Head of caudate nucleus (tissue), 42 donors: ENCODE measurements at regions not wholly inside any gene's neighbourhood (a gene's known extent, or its start where the extent isn't known, plus 50 kb on each side); places are given as distances from the start of the nearest gene placed in this dataset.

ENCODE experiments used
- DNase-seq, 42 donors: peaks; one replicate each; pipeline versions ENCODE4 v3.0.0 to v3.0.0-alpha.2; 2020 to 2021; ENCODE audit warnings: mixed read lengths in 7 of 42
- intact Hi-C: fragments of 100-400 bp; cut with DNase I; formaldehyde crosslinking; loops from one replicate; pipeline ENCODE4 v1.15.0; 2022

DNA sequence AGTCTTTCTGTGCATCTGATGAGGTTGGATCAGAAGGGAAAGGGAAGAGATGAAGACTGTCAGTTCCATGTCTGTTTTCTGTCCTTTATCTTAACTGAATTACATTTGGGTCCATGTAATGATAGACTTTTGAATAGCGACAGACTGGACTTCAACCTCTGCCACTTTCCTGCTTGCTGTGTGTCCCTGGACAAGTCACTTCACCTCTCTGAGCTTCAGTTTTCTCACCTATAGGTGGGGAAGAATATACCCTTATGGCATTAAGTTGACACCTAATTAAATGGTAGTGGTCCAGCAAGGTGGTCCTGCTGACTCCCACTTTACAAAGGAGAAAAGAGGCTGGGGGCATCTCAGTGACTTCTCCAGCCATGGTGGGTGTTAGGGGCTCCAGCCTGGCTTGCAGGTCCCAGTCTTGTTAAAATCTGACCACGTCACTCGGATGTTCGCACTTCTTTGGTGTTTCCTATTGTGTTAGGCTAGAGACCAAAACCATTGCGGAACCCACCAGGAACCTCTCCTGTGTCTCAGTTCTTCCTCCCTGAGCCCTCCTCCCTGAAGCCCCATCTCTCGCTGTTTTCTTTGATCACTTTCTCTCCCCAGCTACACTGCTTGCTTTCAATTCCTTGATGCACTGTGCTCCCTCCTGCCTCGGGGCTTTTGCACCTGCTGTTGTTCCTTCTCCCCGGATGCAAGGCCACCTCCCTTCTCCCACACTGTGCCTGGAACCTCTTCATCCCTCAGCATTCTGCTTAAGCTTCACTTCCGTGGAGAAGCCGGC is 256.5 kb downstream of the NSG2 start:
- intact Hi-C loops, result no loop called here
- DNase-seq, result peak in 1 of 42 donors; percentile 20

DNA sequence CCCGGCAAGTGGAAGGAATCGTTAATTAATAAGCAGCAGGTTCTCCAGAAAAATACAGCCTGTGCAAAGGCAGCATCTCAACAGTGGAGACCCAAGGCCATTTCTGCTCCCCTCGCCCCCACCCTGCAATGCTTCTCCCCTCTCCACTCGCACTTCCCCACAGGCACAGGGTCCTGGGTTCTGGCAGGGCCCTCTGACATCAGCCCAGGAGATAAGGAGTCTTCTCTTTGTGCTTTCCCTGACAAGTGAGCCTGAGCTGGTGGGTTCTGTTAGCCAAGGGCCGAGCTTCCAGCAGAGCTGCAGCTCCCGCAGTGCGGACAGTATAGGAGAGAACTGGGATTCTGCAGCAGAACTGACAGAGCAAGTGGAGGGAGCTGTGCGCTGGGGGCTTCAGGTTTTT is 257.5 kb downstream of the NSG2 start:
- DNase-seq, result peak in 2 of 42 donors; percentile 9 to 35
- intact Hi-C loops, result no loop called here

DNA sequence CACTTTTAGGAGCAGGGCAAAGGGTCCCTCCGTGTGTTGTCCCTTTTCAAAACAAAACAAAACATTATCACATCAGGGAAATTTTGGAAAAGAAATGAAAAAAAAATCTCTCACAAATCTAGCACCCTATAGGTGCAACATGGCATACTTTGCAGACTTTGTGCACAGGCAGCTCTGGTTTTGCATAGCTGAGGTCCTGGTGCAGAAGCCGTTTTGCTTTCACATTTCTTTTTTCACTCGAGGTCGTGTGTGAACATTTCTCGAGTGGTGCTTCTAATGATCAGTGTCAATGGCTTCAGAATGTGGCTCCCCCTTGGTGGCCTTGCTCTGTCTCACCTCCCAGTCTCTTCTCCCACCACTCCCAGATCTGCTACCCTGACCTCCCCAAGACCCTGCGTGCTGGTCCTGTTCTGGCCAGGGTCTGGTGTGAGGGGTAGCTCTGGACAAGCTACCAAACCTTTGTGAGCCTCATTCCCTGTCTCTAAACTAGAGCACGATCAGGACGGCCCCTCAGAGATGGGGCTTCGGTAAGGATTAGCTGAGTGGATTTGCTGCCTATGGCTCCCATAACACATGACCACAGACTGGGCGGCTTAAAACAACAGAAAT is 258.0 kb downstream of the NSG2 start:
- peak in 2 of 42 donors; percentile 27 to 33 for DNase-seq
- intact Hi-C loops, result no loop called here

DNA sequence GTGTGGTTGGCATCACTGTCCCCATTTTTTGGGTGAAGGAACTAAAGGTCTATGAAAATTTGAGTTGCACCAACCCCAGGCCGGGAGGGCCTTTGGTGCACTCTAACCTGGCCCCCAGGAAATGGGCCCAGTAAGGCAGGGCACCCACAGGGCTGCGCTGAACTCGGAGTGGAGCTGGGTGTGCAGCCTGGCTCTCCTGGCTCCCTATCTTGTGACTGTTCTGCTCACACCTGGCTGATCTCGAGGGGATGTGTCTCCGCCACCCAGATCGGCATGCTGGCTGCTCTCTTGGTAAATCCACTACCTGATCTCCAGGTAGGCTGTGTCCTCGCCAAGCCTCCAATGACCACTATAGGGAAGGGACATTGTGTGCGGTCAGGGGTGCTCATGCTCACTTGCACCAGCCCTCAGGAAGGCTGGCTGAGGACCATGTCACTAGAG is 259.8 kb downstream of the NSG2 start:
- DNase-seq, result peak in 4 of 42 donors; percentile 7 to 17 (median 14)
- intact Hi-C loops, result no loop called here

DNA sequence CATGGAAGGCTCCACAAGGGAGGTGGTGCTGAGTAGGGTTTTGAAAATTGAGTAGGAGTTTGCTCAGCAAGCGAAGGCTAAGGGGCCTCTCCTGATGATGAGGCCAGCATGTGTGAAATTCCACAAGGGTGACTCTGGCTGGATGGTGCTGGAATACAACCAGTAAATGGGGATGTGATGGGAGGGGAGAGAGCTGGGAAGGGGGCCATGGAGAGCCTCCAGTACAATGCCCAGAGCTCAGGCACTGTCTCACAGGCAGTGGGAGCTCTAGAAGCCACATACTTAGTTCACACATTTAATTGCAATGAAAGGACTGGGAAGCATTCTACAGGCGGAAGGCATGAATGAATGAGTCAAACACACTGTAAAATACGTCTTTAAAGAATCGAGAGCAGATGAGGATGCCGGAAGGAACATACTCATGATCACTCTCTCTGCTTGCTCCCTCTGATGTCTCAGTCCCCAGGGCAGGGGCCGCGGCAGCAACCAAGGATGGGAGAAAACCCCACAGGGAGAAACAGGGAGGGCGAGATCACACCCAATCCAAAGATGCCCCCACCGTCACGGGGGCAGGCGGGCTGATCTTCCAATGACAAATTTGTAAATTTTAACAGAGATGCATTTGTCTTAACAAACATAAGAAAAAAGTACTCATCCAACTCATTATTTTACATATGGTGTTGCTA is 261.0 kb downstream of the NSG2 start:
- DNase-seq, result peak in 5 of 42 donors; percentile 3 to 33 (median 14)
- intact Hi-C loops, result no loop called here

DNA sequence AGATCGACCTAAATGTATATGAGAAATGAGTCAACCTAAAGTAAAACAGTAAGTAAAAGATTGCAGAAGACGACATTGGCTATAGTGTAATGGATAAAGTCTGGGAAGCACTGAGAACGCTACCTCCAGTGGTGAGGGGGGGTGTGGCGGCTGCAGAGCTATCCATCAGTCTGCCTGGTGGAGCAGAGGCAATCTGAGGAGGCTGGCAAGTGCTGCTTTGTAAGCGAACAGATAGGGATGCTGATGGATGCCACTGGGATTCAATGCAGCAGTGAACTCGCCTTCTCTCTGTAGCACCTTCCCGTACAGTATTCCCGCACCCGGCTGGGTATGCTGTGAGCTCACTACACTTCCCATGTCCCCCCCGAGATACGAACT is 261.5 kb downstream of the NSG2 start:
- peak in 5 of 42 donors; percentile 8 to 42 (median 21) for DNase-seq
- intact Hi-C loops, result no loop called here

DNA sequence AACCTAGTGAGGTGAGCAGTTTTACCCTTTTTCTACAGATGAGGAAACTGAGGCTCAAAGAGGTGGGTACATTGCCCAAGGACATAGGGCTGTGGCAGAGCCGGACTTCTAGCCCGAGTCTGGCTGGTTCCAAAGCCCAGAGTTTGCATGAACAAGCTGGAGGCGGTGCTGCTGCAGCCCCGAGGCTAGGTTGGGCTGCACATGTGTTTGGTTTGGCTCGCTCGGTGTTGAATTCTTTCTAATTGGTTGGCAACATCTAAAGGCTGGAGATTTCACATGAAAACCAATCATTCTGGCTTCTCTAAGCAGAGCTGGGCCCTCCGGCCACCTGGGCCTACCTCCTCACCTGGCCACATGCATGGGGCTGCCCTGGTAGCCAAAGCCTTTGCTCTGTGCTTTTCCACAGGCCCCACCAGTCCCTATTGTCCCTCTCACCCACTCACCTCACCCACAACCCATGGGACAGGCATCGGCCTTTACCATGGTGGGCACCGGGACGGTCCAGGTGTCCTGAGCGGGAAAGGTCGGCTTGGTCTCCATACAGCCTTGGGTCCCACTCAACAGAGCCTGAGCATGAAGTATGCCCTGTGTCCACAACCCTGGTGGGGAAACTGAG is 262.3 kb downstream of the NSG2 start:
- DNase-seq, result peak in 4 of 42 donors; percentile 5 to 33 (median 20)
- intact Hi-C loops, result no loop called here

DNA sequence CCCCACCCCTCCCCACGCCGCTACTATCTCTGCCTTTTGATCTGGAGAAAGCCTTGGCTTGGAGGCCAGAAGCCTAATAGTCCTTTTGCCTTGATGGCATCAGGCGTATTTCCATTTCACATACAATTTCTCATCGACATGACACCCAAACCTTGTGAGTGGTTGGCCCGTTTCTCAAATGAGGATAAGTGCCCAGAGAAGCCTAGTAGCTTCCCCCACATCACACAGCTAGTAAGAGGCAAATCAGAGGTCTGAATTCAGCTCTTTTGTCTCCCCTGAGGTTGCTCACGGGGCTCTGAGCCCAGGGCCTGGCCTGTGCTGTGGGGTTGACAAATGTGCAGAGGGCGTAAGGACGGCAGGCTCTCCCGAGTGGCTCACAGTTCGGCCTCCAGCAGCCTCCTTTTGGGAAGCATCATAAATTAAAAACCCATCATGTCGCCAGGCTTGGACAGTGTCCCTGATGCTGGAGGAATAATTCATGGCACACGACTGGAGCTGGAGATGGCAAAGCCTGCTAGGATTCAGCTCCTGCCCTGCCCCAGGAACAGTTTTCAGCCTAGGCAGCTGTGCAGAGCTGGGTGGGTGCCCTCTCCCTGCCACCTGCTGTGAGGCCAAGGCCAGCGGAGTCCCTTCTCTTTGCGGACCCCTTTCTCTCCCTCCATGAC is 263.8 kb downstream of the NSG2 start:
- intact Hi-C loops, result no loop called here
- DNase-seq, result peak in 5 of 42 donors; percentile 10 to 39 (median 29)

DNA sequence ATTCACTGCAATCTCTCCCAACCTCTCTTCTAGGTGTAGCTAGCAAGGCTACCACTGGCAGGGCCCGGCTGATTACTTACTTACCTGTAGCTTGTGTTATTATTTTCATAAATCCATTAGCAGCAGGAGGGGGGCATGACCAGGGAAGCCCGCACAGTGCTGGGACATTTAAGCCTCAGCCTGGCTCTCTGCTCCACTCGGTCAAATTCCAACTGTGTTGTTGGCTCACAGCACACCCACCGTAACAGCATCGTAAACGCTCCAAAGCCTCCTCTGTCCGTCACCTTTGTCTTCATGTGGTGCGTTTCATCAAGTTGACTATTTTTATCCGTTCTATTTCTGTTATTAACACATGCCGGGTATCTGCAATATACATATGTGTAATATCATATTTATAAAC is 264.7 kb downstream of the NSG2 start:
- intact Hi-C loops, result loop anchor here (10.0 kb wide), 2 partner anchors 195 to 695 kb away; partner anchors contain the start of gene BOD1
- peak in 4 of 42 donors; percentile 8 to 30 (median 21) for DNase-seq

DNA sequence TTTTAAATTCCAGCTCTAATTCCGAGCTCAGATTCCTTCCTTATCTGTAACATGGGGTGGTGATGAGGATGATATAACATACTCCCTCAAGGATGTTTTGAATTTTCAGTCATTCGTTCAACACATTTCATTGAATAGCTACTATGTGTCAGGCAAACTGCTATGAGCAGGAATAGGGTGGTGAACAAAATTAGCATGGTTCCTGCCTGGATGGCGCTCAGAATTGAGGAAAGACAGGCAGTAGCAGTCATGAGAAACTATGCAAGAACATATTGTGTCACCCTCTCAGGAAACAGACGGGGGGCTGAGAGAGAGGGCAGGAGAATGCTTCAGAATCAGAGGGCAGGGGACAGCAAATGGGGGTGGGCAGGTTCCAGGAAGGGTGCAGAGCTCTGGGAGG is 265.2 kb downstream of the NSG2 start:
- DNase-seq, result peak in 9 of 42 donors; percentile 14 to 54 (median 34)
- intact Hi-C loops, result loop anchor here (10.0 kb wide), 2 partner anchors 196 to 696 kb away; partner anchors contain the start of gene BOD1

DNA sequence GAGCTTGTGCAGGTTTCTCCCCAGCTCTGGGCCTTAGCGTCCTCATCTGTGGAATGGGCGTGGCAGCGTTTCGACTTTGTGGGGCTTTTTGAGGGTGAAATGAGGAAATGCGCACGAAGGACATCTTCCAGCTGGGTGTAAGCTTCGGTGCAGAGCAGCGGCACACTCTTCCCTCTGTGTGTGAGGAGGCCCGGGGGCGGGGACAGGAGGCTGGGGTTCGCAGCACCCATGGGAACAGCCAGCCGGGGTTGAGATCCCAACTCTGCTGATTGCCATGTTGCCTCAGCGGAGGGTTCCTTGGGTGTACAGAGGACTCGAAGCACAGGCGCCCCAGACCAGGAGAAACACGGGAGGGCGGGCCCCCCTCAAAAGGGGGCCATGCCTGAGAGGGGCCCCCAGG is 265.6 kb downstream of the NSG2 start:
- peak in 38 of 42 donors; percentile 21 to 85 (median 58) for DNase-seq
- intact Hi-C loops, result loop anchor here (10.0 kb wide), 2 partner anchors 196 to 696 kb away; partner anchors contain the start of gene BOD1

DNA sequence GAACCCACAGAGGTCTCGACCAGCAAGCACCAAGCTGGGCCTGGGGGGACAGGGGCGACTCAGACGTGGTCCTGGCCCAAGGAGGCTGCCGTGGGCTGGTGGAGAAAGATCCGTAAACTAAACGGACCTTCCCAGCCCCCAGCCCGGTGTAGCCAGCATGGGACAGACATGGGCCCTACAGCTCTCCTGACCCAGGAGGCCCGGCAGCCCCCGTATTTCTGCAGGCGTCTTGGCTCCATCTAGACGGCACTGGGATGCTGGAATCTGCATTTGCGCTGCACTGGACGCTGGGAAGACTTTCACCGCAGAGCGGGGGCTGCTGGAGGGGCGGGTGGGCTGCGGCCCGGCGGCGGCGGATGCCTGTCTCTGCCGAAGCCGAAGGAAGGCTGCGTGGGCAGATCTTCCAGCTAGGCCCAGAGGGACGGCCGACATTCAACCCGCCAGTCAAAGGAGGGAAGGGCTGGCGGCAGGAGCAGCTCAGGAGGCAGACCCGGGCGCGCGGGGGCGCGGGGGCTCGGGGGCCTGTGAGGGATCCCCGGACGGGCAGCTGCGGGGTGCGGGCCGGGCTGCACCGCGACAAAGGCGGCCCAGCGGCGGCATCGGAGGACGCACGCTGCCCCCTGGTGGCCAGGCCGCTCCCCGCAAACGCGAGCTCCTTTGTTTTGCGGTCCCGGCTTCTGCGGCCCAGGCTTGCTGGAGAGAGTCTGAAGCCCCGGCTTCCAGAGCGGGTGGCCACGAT is 266.2 kb downstream of the NSG2 start:
- intact Hi-C loops, result loop anchor here (2.0 to 10.0 kb wide), 3 partner anchors 197 to 697 kb away; partner anchors contain the start of genes BOD1 and NSG2

DNA sequence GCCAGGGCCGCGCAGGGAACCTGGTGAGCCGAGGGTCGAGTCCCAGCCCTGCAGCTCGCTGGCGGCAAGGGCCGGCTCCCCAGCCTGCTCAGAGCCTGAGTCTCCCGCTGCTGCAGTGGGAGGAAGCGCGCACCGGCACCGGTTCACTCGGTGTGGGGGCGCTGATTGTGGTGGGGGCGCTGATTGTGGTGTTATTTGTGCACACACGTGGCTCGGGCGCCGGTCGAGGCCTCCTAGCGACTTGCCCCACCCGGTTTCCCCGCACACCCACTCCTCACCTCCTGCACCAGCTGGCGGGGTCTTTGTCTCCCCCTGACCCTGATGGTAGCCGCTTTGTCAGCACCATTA is 266.7 kb downstream of the NSG2 start:
- peak in 9 of 42 donors; percentile 11 to 63 (median 41) for DNase-seq
- intact Hi-C loops, result loop anchor here (2.0 to 10.0 kb wide), 3 partner anchors 197 to 697 kb away; partner anchors contain the start of genes BOD1 and NSG2

More for the DNA sequence above, 266.2 kb downstream of the NSG2 start:
- DNase-seq, result peak; percentile 57 to 93 (median 86)

DNA sequence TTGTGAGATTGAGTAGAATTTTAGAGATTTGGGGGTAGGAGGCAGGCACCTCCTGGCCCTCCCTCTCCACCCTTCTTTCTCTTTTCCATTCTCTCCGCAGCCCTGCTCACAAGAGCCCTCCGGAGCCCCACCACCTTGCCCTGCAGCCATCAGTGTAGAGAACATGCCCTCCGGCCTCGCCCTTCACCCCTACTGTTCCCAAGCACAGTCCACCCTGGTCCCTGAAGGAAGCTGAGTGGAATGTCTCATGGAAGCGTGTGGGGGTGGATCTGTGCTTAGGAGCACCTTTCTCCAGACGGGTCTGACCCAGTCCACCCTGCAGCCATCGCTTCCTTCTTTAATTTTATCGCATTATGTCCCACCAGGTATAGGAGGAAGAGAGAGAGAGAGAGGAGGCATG is 267.1 kb downstream of the NSG2 start:
- intact Hi-C loops, result loop anchor here (2.0 to 10.0 kb wide), 3 partner anchors 198 to 698 kb away; partner anchors contain the start of genes BOD1 and NSG2
- peak in 3 of 42 donors; percentile 15 to 41 (median 29) for DNase-seq

DNA sequence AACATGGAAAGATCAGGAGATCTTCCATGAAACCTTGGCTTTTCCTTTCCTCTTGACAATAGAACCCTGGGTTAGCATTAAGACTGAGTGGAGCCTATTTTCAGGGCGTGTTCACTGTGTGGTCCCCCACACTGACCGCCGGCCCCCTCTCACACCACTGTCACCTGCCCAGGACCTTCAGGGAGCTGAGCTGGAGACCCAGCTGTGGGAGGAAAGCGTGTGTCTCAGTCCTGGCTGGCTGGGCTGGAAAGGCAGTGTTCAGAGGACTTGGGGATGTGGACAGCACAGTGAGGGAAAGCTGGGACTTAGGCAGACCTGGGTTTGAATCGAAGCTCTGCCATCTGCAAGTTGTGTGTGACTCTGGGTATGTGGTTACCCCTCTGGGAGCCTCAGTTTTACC is 268.1 kb downstream of the NSG2 start:
- peak in 2 of 42 donors; percentile 5 to 30 for DNase-seq
- intact Hi-C loops, result loop anchor here (2.0 to 10.0 kb wide), 3 partner anchors 199 to 699 kb away; partner anchors contain the start of genes BOD1 and NSG2

DNA sequence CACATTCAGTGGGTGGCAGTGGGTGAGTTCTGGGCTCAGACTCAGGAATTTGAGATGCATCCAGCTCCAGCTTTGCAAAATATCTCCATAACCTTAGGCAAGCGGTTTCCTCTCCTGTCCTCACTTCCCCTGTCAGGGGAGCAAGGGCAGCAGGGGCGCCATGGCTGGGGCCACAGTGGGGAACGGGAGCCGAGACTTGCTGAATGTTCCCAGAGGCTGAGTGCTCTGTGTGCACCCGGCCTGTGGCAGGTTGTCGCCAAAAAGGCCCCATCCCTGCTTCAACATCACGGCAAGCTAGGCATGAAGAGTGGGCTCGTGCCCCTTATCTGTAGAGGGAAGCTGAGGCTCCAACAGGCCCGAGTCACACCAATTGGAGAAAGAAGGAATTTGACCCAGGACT is 268.8 kb downstream of the NSG2 start:
- DNase-seq, result peak in 3 of 42 donors; percentile 8 to 26 (median 18)
- intact Hi-C loops, result loop anchor here (10.0 kb wide), 2 partner anchors 199 to 699 kb away; partner anchors contain the start of gene BOD1

DNA sequence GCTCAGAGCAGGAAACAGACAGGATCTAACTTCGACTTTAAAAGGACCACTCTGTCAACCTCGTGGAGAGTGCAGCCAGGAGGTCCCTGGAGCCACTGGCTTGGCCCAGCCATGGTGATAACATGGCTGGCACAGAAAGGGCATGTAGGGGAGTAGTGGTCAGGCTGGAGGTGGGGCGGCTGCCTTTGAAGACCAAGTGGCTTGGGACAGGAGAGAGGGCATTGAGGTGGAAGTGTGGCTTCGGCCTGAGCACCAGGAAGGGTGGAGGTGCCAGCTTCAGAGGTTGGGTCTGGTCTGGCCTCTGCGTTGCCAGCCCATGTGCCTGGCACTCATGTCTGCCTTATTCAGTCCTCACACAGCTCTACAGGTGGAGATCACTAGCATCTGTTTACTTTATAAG is 270.0 kb downstream of the NSG2 start:
- intact Hi-C loops, result loop anchor here (10.0 kb wide), 2 partner anchors 201 to 701 kb away; partner anchors contain the start of gene BOD1
- peak in 2 of 42 donors; percentile 12 for DNase-seq
